Gastroesophageal sphincter (tissue), 3 donors: ENCODE measurements at regions not wholly inside any gene's neighbourhood (a gene's known extent, or its start where the extent isn't known, plus 50 kb on each side); places are given as distances from the start of the nearest gene placed in this dataset.

Experiments
- CTCF ChIP-seq, 4 experiments: fragments of 200-600 bp in 2 of 4; fragments of 450-650 bp in 2 of 4; sonication (generic) in 1 of 4; IDR thresholded peaks; one replicate each; pipeline ENCODE4 v1.5.1; 2017 to 2019; ENCODE audit warnings: antibody characterized with exemption in 4 of 4, mild to moderate bottlenecking in 2 of 4, moderate library complexity in 2 of 4
- EP300 ChIP-seq: sonication (generic); formaldehyde crosslinking; IDR thresholded peaks from one replicate; pipeline ENCODE4 v1.6.1; 2017; ENCODE audit warnings: antibody characterized with exemption, mild to moderate bottlenecking
- POLR2A ChIP-seq, 2 donors: fragments of 450-650 bp; IDR thresholded peaks; one replicate each; pipeline ENCODE4 v1.6.1; 2017; ENCODE audit warnings: antibody characterized with exemption in 2 of 2, mild to moderate bottlenecking in 2 of 2, moderate library complexity in 1 of 2

GRCh38 chr18:77397056-77397455 is 147.4 kb downstream of the GALR1 start:
- no peak for TF ChIP-seq CTCF (IDR thresholded peaks at IDR 0.05)
- TF ChIP-seq EP300, result no peak
- TF ChIP-seq POLR2A (IDR thresholded peaks at IDR 0.05), result no peak
